ENCODE measurements at regions not wholly inside any gene's neighbourhood (a gene's known extent, or its start where the extent isn't known, plus 50 kb on each side); places are given as distances from the start of the nearest gene placed in this dataset.
A peak's percentile ranks its signal among the peaks of the same experiment; 100 is the strongest.

- intact Hi-C loops (cut with micrococcal nuclease) = no loop called here
- H3K27me3 ChIP-seq (ENCODE audit: control insufficient read depth in 2 of 2, insufficient read depth in 2 of 2, low read length in 2 of 2) = no peaks in the 10 kb centered on the region
- Mint-ChIP-seq H3K9me3 (peaks cover 16 to 33% (median 26%) of the 10 kb centered on the region in 7 donors), H3K36me3 (no peaks in the 10 kb centered on the region), H3K4me3 (no peak overlapping the region), H3K4me1 (peaks cover 13% of the 10 kb centered on the region), H3K27me3 (ENCODE audit: low read depth in 3 of 3) (peaks cover 0 to 3% (median 2%) of the 10 kb centered on the region in 3 donors), H3K27ac (peak overlapping the region in 3 of 7 donors; percentile 62 to 73 (median 72))
- no peak overlapping the region for H3K4me3 ChIP-seq (replicated peaks in 1 of 3; ENCODE audit: low read depth in 2 of 3, low read length in 3 of 3)
- no peak overlapping the region for H3K4me2 ChIP-seq (replicated peaks; ENCODE audit: extremely low read depth, low read length, poor library complexity, severe bottlenecking)
- H3K4me1 ChIP-seq (ENCODE audit: control insufficient read depth in 1 of 2, insufficient read depth in 2 of 2, low read length in 2 of 2) = no peaks in the 10 kb centered on the region
- no peak overlapping the region for H2AFZ ChIP-seq (ENCODE audit: insufficient read depth, low read depth, low read length, poor library complexity, severe bottlenecking)
- peaks cover 3 to 15% of the 10 kb centered on the region in 2 donors for H3K9me3 ChIP-seq (replicated peaks in 1 of 2; ENCODE audit: control insufficient read depth in 1 of 2, insufficient read depth in 1 of 2, low read length in 2 of 2)
- H3K79me2 ChIP-seq (ENCODE audit: insufficient read depth, low read length) = no peaks in the 10 kb centered on the region
- DNase-seq = peak; percentile 10 to 47 (median 22)
- WGBS (ENCODE audit: insufficient coverage) = 50% methylated on average over 2 of the region's 10 CpGs
- H3K27ac ChIP-seq (ENCODE audit: low read depth in 1 of 2, low read length in 2 of 2) = peak overlapping the region in 1 of 2 donors; percentile 17
- no peaks in the 10 kb centered on the region for H4K20me1 ChIP-seq (ENCODE audit: insufficient read depth, low read length)
- H3K9ac ChIP-seq (ENCODE audit: insufficient read depth, low read length, poor library complexity, severe bottlenecking) = no peak overlapping the region
- H3K36me3 ChIP-seq (replicated peaks in 1 of 2; ENCODE audit: control insufficient read depth in 1 of 2, insufficient read depth in 2 of 2, low read length in 2 of 2) = no peaks in the 10 kb centered on the region
- TF ChIP-seq, protein P1, sequence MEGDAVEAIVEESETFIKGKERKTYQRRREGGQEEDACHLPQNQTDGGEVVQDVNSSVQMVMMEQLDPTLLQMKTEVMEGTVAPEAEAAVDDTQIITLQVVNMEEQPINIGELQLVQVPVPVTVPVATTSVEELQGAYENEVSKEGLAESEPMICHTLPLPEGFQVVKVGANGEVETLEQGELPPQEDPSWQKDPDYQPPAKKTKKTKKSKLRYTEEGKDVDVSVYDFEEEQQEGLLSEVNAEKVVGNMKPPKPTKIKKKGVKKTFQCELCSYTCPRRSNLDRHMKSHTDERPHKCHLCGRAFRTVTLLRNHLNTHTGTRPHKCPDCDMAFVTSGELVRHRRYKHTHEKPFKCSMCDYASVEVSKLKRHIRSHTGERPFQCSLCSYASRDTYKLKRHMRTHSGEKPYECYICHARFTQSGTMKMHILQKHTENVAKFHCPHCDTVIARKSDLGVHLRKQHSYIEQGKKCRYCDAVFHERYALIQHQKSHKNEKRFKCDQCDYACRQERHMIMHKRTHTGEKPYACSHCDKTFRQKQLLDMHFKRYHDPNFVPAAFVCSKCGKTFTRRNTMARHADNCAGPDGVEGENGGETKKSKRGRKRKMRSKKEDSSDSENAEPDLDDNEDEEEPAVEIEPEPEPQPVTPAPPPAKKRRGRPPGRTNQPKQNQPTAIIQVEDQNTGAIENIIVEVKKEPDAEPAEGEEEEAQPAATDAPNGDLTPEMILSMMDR (IDR thresholded peaks at IDR 0.05) = no peak
These were observed 93.1 kb upstream of the TLE1 start for GRCh38 chr9:81782313-81782995.

GRCh38 chr9:81787747-81788632 lies 98.6 kb upstream of the TLE1 start:
- peaks cover 7 to 8% of the 10 kb centered on the region in 2 donors for H3K4me1 ChIP-seq (ENCODE audit: control insufficient read depth in 1 of 2, insufficient read depth in 2 of 2, low read length in 2 of 2)
- no peak overlapping the region for H3K4me3 ChIP-seq (replicated peaks in 1 of 3; ENCODE audit: low read depth in 2 of 3, low read length in 3 of 3)
- no peaks in the 10 kb centered on the region for H3K27me3 ChIP-seq (ENCODE audit: control insufficient read depth in 2 of 2, insufficient read depth in 2 of 2, low read length in 2 of 2)
- intact Hi-C loops (cut with micrococcal nuclease) = no loop called here
- H3K79me2 ChIP-seq (ENCODE audit: insufficient read depth, low read length) = no peaks in the 10 kb centered on the region
- peak overlapping the region; percentile 35 for H2AFZ ChIP-seq (ENCODE audit: insufficient read depth, low read depth, low read length, poor library complexity, severe bottlenecking)
- Mint-ChIP-seq H3K27me3 (ENCODE audit: low read depth in 3 of 3) (peaks cover 0 to 2% (median 0%) of the 10 kb centered on the region in 3 donors), H3K4me1 (peaks cover 13% of the 10 kb centered on the region), H3K27ac (no peak overlapping the region), H3K36me3 (no peaks in the 10 kb centered on the region), H3K4me3 (no peak overlapping the region), H3K9me3 (peaks cover 10 to 30% (median 12%) of the 10 kb centered on the region in 7 donors)
- DNase-seq = no peak
- TF ChIP-seq, protein P1 (IDR thresholded peaks at IDR 0.05) = no peak
- WGBS (ENCODE audit: insufficient coverage) = no CpG with 5 or more reads among the region's 4 CpGs
- no peaks in the 10 kb centered on the region for H4K20me1 ChIP-seq (ENCODE audit: insufficient read depth, low read length)
- H3K36me3 ChIP-seq (replicated peaks in 1 of 2; ENCODE audit: control insufficient read depth in 1 of 2, insufficient read depth in 2 of 2, low read length in 2 of 2) = no peaks in the 10 kb centered on the region
- H3K4me2 ChIP-seq (replicated peaks; ENCODE audit: extremely low read depth, low read length, poor library complexity, severe bottlenecking) = no peak overlapping the region
- no peak overlapping the region for H3K27ac ChIP-seq (ENCODE audit: low read depth in 1 of 2, low read length in 2 of 2)
- H3K9me3 ChIP-seq (replicated peaks in 1 of 2; ENCODE audit: control insufficient read depth in 1 of 2, insufficient read depth in 1 of 2, low read length in 2 of 2) = no peaks in the 10 kb centered on the region
- H3K9ac ChIP-seq (ENCODE audit: insufficient read depth, low read length, poor library complexity, severe bottlenecking) = no peak overlapping the region
